ENCODE measurements at regions not wholly inside any gene's neighbourhood (a gene's known extent, or its start where the extent isn't known, plus 50 kb on each side); places are given as distances from the start of the nearest gene placed in this dataset.

DNA sequence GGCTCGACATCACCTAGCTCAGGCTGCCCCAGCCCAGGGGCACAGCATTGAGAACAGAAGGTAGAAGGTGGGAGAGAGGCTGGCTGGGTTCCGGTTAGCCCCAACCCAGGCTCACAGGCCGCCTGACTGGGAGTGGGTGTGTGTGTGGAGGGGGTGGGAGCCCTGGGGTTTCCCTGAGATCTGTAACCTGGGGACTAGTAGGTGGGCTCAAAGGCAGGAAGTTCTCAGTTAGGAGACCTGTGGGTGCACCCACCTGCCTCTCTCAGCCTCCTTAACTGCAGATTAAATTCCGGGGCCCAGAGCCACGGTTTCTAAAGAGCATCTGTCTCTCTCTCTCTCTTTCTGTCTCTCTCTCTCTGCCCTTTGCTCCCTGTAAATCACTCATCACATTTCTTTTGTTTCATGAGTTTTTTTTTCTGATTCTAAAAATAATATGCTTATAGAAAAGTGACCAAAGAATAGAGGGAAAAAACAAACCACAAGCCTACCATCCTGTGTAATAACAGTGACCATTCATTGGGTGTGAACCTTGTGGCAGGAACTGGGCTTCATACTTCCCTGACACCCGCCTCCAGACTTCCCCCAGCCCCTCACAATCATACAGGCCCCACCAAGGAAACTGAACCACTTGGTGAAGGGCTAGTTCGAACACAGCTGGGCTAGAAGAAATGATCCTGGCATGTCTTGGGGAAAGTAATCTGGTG, 83.4 kb upstream of the SMNDC1 start:
- TF ChIP-seq, protein P1, sequence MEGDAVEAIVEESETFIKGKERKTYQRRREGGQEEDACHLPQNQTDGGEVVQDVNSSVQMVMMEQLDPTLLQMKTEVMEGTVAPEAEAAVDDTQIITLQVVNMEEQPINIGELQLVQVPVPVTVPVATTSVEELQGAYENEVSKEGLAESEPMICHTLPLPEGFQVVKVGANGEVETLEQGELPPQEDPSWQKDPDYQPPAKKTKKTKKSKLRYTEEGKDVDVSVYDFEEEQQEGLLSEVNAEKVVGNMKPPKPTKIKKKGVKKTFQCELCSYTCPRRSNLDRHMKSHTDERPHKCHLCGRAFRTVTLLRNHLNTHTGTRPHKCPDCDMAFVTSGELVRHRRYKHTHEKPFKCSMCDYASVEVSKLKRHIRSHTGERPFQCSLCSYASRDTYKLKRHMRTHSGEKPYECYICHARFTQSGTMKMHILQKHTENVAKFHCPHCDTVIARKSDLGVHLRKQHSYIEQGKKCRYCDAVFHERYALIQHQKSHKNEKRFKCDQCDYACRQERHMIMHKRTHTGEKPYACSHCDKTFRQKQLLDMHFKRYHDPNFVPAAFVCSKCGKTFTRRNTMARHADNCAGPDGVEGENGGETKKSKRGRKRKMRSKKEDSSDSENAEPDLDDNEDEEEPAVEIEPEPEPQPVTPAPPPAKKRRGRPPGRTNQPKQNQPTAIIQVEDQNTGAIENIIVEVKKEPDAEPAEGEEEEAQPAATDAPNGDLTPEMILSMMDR (IDR thresholded peaks at IDR 0.05; ENCODE audit: poor library complexity) = no peak
- TF ChIP-seq EZH2phosphoT487 (IDR thresholded peaks at IDR 0.05; ENCODE audit: low read depth, severe bottlenecking, unreplicated experiment) = no peak
- no peak for TF ChIP-seq EZH2 (IDR thresholded peaks at IDR 0.05; ENCODE audit: borderline replicate concordance)
